LNCAP (cell line): ENCODE measurements at regions not wholly inside any gene's neighbourhood (a gene's known extent, or its start where the extent isn't known, plus 50 kb on each side); places are given as distances from the start of the nearest gene placed in this dataset.
A peak's percentile ranks its signal among the peaks of the same experiment; 100 is the strongest.

Experiments
- CTCF ChIP-seq: fragments of 450-650 bp; IDR thresholded peaks from 2 replicates; pipeline ENCODE4 v1.5.1; 2017; ENCODE audit warnings: mild to moderate bottlenecking

- no peak for TF ChIP-seq CTCF
Observed at GRCh38 chr2:179383975-179384374, 119.3 kb upstream of the SESTD1 start.

GRCh38 chr2:179377296-179377695 lies 112.7 kb upstream of the SESTD1 start:
- TF ChIP-seq CTCF: no peak

GRCh38 chr2:179376881-179377280 lies 112.2 kb upstream of the SESTD1 start:
- TF ChIP-seq CTCF: no peak

- no peak for TF ChIP-seq CTCF
Observed at GRCh38 chr2:179373816-179374215, 109.2 kb upstream of the SESTD1 start.

- no peak for TF ChIP-seq CTCF
Observed at GRCh38 chr2:179355881-179356280, 91.2 kb upstream of the SESTD1 start.

- peak; percentile 45 for TF ChIP-seq CTCF
Observed at GRCh38 chr2:179354739-179355537, 90.3 kb upstream of the SESTD1 start.

- no peak for TF ChIP-seq CTCF
Observed at GRCh38 chr2:179354296-179354695, 89.7 kb upstream of the SESTD1 start.

- TF ChIP-seq CTCF: no peak
Observed at GRCh38 chr2:179352181-179352580, 87.5 kb upstream of the SESTD1 start.
